Caco-2 (cell line): ENCODE measurements at regions not wholly inside any gene's neighbourhood (a gene's known extent, or its start where the extent isn't known, plus 50 kb on each side); places are given as distances from the start of the nearest gene placed in this dataset.

Source experiments
- BruUV-seq: library from RNA; stranded (reverse); fragments of 400-500 nt; replicated peaks from 2 replicates; lab custom pipeline; 2021; lab: Mats Ljungman, UMichigan
- CTCF ChIA-PET: fragments of 300-600 bp; sonication (Branson Sonifier 250); formaldehyde crosslinking; loops from one replicate; lab custom pipeline; 2022; ENCODE audit warnings: antibody characterized with exemption; lab: Charles Lee
- POLR2A ChIA-PET: fragments of 300-600 bp; sonication (Branson Sonifier 250); formaldehyde crosslinking; loops from one replicate; lab custom pipeline; 2022; ENCODE audit warnings: antibody characterized with exemption; lab: Charles Lee
- DNase-seq, 2 experiments: peaks; one replicate each; pipeline versions ENCODE4 v3.0.0 to v3.0.0-alpha.2; 2020 to 2022
- H3K27me3 ChIP-seq: replicated peaks from 2 replicates; pipeline ENCODE4 v1.6.0; 2011; ENCODE audit warnings: low read length; ENCODE audit not compliant: control insufficient read depth, insufficient read depth
- H3K36me3 ChIP-seq: 2 replicates; pipeline ENCODE4 v1.5.1; 2011; ENCODE audit warnings: low read length; ENCODE audit not compliant: control insufficient read depth, insufficient read depth
- H3K4me1 ChIP-seq: fragments of 250-450 bp; sonication (Bioruptor Pico); 2 replicates; pipeline ENCODE4 v1.5.1; 2020; ENCODE audit warnings: mild to moderate bottlenecking
- H3K4me3 ChIP-seq: 2 replicates; pipeline ENCODE4 v1.5.1; 2011; ENCODE audit warnings: low read depth, mild to moderate bottlenecking, control low read depth, low read length
- H3K9me3 ChIP-seq: fragments of 250-450 bp; sonication (Bioruptor Pico); 2 replicates; pipeline ENCODE4 v1.5.1; 2020; ENCODE audit warnings: mild to moderate bottlenecking, moderate library complexity
- H3K27ac Mint-ChIP-seq: one replicate; pipeline ENCODE4 v1.8.0; 2022; ENCODE audit warnings: mixed read lengths; ENCODE audit not compliant: unreplicated experiment
- H3K27me3 Mint-ChIP-seq: one replicate; pipeline ENCODE4 v1.8.0; 2022; ENCODE audit warnings: mixed read lengths; ENCODE audit not compliant: insufficient read depth, unreplicated experiment
- H3K36me3 Mint-ChIP-seq: one replicate; pipeline ENCODE4 v1.8.0; 2022; ENCODE audit warnings: mild to moderate bottlenecking, mixed read lengths; ENCODE audit not compliant: insufficient read depth, unreplicated experiment
- H3K4me1 Mint-ChIP-seq: one replicate; pipeline ENCODE4 v1.8.0; 2022; ENCODE audit warnings: low read depth, mixed read lengths; ENCODE audit not compliant: unreplicated experiment
- H3K4me3 Mint-ChIP-seq: one replicate; pipeline ENCODE4 v1.8.0; 2022; ENCODE audit warnings: mild to moderate bottlenecking, moderate library complexity, mixed read lengths; ENCODE audit not compliant: unreplicated experiment
- H3K9me3 Mint-ChIP-seq: one replicate; pipeline ENCODE4 v1.8.0; 2022; ENCODE audit warnings: mixed read lengths; ENCODE audit not compliant: unreplicated experiment
- CTCF ChIP-seq, 2 experiments: fragments of 200-600 bp in 1 of 2; IDR thresholded peaks; 1 replicate in 1 of 2; 2 replicates in 1 of 2; pipeline versions ENCODE4 v1.5.1 to v1.8.0; 2011 to 2022; ENCODE audit warnings: antibody characterized with exemption in 1 of 2, control low read depth in 1 of 2, inconsistent platforms in 1 of 2, low read depth in 1 of 2, low read length in 1 of 2, mild to moderate bottlenecking in 1 of 2, moderate library complexity in 1 of 2; ENCODE audit not compliant: insufficient read depth in 1 of 2, severe bottlenecking in 1 of 2, unreplicated experiment in 1 of 2
- intact Hi-C: fragments of 100-400 bp; cut with micrococcal nuclease; formaldehyde crosslinking; loops from one replicate; pipeline ENCODE4 v1.10.0; 2022; ENCODE audit not compliant: unreplicated experiment

- Histone ChIP-seq H3K9me3 (0 out of 2 replicates have a peak, but pooled peaks cover 5% of the 10 kb centered on the region), H3K27me3 (no peaks in the 10 kb centered on the region), H3K36me3 (no peaks in the 10 kb centered on the region), H3K4me1 (no peaks in the 10 kb centered on the region), H3K4me3 (no peak overlapping the region)
- no peaks in the 10 kb centered on the region for H3K27me3 Mint-ChIP-seq
- H3K4me1 Mint-ChIP-seq = peaks cover 6% of the 10 kb centered on the region
- no TSS peak for BruUV-seq
- no peak for TF ChIP-seq CTCF (IDR thresholded peaks at IDR 0.05; ENCODE audit: insufficient read depth in 1 of 2, low read depth in 1 of 2, low read length in 1 of 2, severe bottlenecking in 1 of 2, unreplicated experiment in 1 of 2)
- POLR2A ChIA-PET = no interaction called here
- intact Hi-C loops = no loop called here
- DNase-seq = no peak
- H3K4me3 Mint-ChIP-seq = no peak overlapping the region
- no peak overlapping the region for H3K27ac Mint-ChIP-seq
- H3K9me3 Mint-ChIP-seq = peaks cover 4% of the 10 kb centered on the region
- CTCF ChIA-PET = no interaction called here
- no peaks in the 10 kb centered on the region for H3K36me3 Mint-ChIP-seq
Measured at GRCh38 chr3:144332868-144333267, 361.2 kb downstream of the DIPK2A start.

GRCh38 chr3:144341471-144341870 is 369.8 kb downstream of the DIPK2A start:
- DNase-seq = peak; percentile 56 to 66
- Mint-ChIP-seq H3K9me3 (peaks cover 14% of the 10 kb centered on the region), H3K27ac (peak overlapping the region; percentile 89), H3K27me3 (no peaks in the 10 kb centered on the region), H3K4me1 (peaks cover 21% of the 10 kb centered on the region), H3K36me3 (no peaks in the 10 kb centered on the region), H3K4me3 (peak overlapping the region; percentile 66)
- H3K4me3 ChIP-seq = peak overlapping the region; percentile 15
- no TSS peak for BruUV-seq
- no peak for TF ChIP-seq CTCF (IDR thresholded peaks at IDR 0.05; ENCODE audit: insufficient read depth in 1 of 2, low read depth in 1 of 2, low read length in 1 of 2, severe bottlenecking in 1 of 2, unreplicated experiment in 1 of 2)
- no peaks in the 10 kb centered on the region for H3K9me3 ChIP-seq
- H3K36me3 ChIP-seq = no peaks in the 10 kb centered on the region
- intact Hi-C loops = loop anchor here (2.0 to 10.0 kb wide), 4 partner anchors 47 to 369 kb away; partner anchors contain the start of gene DIPK2A
- CTCF ChIA-PET = interaction anchor here (0.9 kb wide), 1 partner anchor 370 kb away, joined by 4 read pairs; the partner anchor contains the start of gene DIPK2A
- peaks cover 50% of the 10 kb centered on the region for H3K4me1 ChIP-seq
- POLR2A ChIA-PET = interaction anchor here (0.6 to 2.1 kb wide), 2 partner anchors 188 to 370 kb away, joined by 9 to 25 read pairs; partner anchors contain the start of gene DIPK2A
- no peaks in the 10 kb centered on the region for H3K27me3 ChIP-seq

- no peak overlapping the region for H3K4me3 ChIP-seq
- H3K9me3 Mint-ChIP-seq = peaks cover 14% of the 10 kb centered on the region
- no TSS peak for BruUV-seq
- H3K4me3 Mint-ChIP-seq = peak overlapping the region; percentile 66
- ChIA-PET CTCF (no interaction called here), POLR2A (interaction anchor here (1.2 kb wide), 1 partner anchor 372 kb away, joined by 11 read pairs; the partner anchor contains the start of gene DIPK2A)
- no peaks in the 10 kb centered on the region for H3K9me3 ChIP-seq
- H3K36me3 ChIP-seq = no peaks in the 10 kb centered on the region
- no peak for TF ChIP-seq CTCF (IDR thresholded peaks at IDR 0.05; ENCODE audit: insufficient read depth in 1 of 2, low read depth in 1 of 2, low read length in 1 of 2, severe bottlenecking in 1 of 2, unreplicated experiment in 1 of 2)
- H3K4me1 Mint-ChIP-seq = peaks cover 21% of the 10 kb centered on the region
- H3K36me3 Mint-ChIP-seq = no peaks in the 10 kb centered on the region
- no peak for DNase-seq
- H3K4me1 ChIP-seq = peaks cover 50% of the 10 kb centered on the region
- no peaks in the 10 kb centered on the region for H3K27me3 Mint-ChIP-seq
- intact Hi-C loops = loop anchor here (2.0 to 10.0 kb wide), 4 partner anchors 17 to 371 kb away; partner anchors contain the start of gene DIPK2A
- H3K27ac Mint-ChIP-seq = peak overlapping the region; percentile 89
- H3K27me3 ChIP-seq = no peaks in the 10 kb centered on the region
Measured at GRCh38 chr3:144343343-144343742, 371.7 kb downstream of the DIPK2A start.
